Activated CD4-positive, CD25-positive, alpha-beta regulatory T cell treated with anti-CD3 and anti-CD28 coated beads, Interleukin-2, amount 50 U/mL, for 24 hours (primary cell): ENCODE measurements at regions not wholly inside any gene's neighbourhood (a gene's known extent, or its start where the extent isn't known, plus 50 kb on each side); places are given as distances from the start of the nearest gene placed in this dataset.
"Not testable (repeated sequence)": the region's sequence is repeated elsewhere in the genome, so short reads cannot be mapped to it uniquely, and the experiment has no call there.

ENCODE experiments used
- ATAC-seq, 2 donors: fragments of 150-1000 bp; cut with Tn5 transposase; one replicate each; pipeline ENCODE4 v1.10.0; 2021; ENCODE audit warnings: mild to moderate bottlenecking in 1 of 2, moderate library complexity in 1 of 2

GRCh38 chr6:56904068-56904467 lies 50.8 kb upstream of the BEND6 start:
- ATAC-seq, result no peak

GRCh38 chr6:56902641-56903464 lies 52.1 kb upstream of the BEND6 start:
- no peak for ATAC-seq

GRCh38 chr6:56900784-56901183 lies 54.1 kb upstream of the BEND6 start:
- ATAC-seq, result no peak

DNA sequence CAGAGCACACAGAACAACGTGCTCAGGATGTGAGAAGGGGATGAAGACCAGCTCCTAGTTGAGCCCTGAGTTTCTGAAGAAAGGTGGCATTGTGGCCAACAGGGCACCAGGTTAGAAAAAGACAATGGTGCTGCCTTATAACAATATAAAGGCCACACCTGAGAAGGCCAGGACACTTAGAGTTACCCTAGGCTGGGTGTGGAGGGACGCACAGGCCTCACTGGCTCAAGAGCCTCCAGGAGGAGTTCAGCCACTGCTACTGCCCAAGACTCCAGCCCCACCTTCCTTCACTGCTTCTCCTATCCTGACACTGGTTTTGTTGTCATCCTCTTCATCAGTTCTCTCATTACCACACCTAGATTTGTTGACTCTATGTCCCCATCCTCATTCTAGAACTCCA lies 55.2 kb upstream of the BEND6 start:
- ATAC-seq, result no peak

GRCh38 chr6:56899311-56899710 lies 55.6 kb upstream of the BEND6 start:
- ATAC-seq, result no peak

DNA sequence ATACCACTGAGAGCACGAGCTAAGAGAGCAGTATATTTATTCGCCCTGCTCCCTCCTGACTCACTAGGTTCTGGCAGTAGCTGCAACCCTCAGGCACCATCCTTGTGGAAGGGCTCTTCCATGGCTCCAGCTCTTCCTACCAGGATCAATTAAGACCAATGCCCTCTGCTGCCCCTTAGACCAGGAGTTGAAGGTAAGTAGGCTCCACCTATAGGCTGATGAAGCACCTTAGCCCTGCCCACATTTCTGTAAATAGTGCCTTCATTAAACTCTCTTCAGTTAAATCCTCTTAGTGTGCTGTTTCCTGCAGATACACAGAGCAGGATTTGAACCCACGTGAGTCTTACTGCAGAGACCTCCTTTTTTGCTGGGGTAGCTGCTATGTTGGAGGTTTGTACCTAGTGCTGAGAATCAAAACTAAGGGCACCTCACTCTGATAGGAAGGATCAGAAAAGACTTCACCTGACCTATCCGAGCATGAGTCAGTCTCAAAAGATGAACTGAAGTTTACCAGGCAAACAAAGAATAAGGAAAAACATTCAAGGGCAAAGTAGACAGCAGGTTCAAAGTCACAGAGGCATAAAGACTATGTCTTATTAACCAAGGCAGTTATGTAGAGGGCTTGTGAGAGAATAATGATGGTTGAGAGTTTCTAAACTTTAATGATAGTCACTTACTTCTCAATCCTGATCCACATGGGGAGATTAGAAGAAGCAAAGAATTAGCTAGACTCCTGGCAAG lies 56.9 kb upstream of the BEND6 start:
- no peak for ATAC-seq

- ATAC-seq, result no peak
Observed at GRCh38 chr6:56891754-56892153, 63.2 kb upstream of the BEND6 start.

- ATAC-seq, result peak; percentile 85 to 93
Observed at GRCh38 chr6:56890683-56891429, 64.1 kb upstream of the BEND6 start.

DNA sequence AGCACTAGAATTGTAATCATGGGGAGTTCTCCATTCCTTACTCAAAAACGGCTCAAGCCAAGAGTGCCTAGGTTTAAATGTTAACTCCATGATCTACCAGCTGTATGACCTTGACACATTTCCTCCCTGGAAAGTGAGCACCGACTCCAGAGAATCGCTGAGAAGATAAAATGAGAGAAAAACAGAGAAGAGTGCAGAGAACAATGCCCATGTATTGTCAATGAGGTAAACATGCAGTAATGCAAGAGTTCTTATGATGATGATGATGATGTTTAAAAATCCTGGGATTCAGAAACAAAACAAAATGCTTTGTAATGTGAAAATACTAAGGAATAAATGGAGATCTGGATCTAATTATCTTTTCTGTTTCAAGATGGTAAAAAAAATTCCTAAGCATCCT lies 64.8 kb upstream of the BEND6 start:
- ATAC-seq, result no peak

DNA sequence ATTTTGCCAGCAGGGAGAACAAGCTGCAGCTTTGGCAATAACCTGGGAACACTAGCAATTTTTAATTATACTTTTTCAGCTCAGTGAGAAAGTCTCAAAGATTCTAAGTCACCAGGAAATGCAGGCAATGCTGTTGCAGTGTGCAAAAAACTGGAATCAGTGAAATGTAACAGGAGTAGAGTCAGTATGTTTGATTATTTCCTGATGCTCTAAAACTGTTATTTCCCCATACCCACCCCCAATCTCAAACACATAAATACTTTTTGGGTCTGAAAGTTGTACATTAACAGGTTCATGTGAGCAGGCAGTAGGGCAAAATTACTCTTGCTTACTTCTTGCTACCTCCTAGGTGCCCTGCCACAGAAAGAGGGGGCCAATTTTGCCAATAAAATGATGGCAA lies 65.4 kb upstream of the BEND6 start:
- ATAC-seq, result no peak

DNA sequence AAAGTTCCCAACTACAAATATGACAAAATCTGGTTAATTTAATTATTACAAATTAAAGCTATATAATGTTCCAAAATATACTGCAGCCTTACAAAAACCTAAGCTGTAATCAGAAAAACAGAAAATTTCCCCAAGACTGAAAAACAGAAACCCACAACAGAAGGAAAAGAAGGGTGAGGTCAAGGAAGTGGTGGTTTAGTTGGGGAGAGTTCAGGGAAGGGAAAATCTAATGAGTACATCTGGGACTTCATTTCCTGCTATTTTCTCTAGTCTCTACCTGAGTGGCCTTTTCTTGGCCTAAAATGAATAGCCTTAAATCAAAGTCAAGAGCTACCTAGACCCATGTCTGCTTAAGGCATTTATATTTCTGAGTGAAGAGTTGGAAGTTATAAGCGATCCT lies 66.2 kb upstream of the BEND6 start:
- no peak for ATAC-seq

GRCh38 chr6:56887086-56887485 lies 67.8 kb upstream of the BEND6 start:
- no peak for ATAC-seq

DNA sequence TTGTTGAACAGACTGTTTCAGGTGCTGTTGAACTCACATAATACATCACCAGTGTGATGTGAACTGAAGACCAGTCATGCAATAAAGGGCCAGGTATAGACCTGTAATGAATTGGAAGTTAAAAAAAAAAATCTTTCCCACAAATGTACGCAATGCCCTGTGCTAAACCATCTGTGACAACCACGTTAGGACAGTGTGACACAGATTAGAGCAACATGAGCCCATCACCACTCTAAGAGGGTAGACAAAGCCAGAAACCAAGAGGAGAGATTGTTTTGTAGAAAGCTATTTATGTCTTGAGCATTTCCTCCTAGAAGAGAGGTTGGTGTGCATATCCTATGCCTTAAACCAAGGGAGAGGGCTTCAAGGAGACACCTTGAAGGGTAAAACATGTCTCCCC lies 77.0 kb upstream of the BEND6 start:
- ATAC-seq, result no peak

GRCh38 chr6:56875961-56876360 lies 78.9 kb upstream of the BEND6 start:
- ATAC-seq, result no peak

DNA sequence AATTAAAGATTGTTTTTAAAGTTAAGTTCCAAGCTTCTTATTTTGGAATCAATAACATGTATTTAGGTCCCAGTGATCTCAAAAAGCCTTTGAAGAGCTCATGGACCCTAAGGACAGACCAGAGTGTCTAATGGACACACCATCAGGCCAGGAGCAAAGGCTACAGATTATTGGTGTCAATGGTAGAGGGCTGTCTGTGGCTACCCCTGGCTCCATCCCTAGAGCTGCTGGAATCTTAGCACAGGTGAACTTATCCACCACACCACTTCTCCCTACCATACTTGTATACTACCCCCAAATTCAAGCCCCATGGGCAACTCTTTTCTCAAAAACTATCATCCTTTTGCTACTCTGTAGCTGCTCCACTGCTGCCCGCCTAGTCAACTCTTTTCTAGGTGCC lies 79.4 kb upstream of the BEND6 start:
- no peak for ATAC-seq

GRCh38 chr6:56874328-56874727 lies 80.6 kb upstream of the BEND6 start:
- ATAC-seq, result no peak

- ATAC-seq, result not testable (repeated sequence)
Observed at GRCh38 chr6:56870053-56870452, 84.9 kb upstream of the BEND6 start.

- no peak for ATAC-seq
Observed at GRCh38 chr6:56869346-56869745, 85.6 kb upstream of the BEND6 start.

DNA sequence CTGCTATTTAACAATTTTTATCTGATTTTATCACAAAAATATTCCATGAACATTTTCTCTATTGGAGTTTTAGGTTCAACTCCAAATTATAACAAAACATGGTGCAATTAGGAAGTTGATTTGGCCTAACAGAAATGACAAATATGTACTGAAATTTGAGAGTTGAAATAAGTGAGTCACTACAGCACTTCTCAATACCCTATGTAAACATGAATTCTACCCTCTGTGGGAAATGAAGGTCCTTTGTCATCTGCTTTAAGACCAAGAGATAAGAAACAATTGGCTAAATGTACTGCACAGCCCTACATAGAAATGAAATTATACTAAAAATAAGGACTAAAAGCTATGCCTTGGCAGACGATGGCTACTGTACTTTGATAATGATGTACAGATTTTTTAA lies 86.2 kb upstream of the BEND6 start:
- ATAC-seq, result no peak

DNA sequence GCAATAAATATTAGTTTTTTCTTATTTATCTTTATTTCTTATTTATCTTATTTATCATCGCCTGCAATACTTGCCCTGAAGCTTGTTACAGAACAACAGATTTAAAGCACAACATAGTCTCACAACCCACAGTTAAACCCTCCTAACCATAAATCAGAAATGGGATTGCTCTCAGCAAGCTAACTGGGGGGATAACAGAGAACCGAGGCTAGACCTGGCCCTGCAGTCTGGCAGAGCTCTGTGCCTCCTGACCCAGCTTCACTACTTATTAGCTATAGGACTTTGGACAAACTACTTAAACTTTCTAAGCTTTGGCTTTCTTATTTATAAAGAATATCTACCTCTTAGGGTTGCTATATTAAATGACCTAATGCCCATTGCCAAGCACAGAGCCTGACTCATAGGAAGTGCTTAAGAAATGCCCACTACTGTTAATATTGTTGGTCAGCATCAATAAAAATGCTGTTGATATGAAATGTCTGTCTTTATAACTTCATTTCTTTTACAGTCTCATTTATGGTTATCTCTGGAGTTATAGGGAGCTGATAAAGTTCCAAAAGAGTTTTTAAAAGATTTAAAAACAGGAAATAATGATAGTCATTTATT lies 87.9 kb upstream of the BEND6 start:
- ATAC-seq, result no peak

GRCh38 chr6:56865081-56865875 lies 89.6 kb upstream of the BEND6 start:
- ATAC-seq, result no peak

GRCh38 chr6:56864171-56864616 lies 90.7 kb upstream of the BEND6 start:
- no peak for ATAC-seq
